SK-N-SH treated with all-trans-retinoic acid at 6 μM for 48 hours (cell line): ENCODE measurements at regions not wholly inside any gene's neighbourhood (a gene's known extent, or its start where the extent isn't known, plus 50 kb on each side); places are given as distances from the start of the nearest gene placed in this dataset.

Source experiments
- OSR1 ChIP-seq: fragments of 250-450 bp; sonication (Bioruptor Pico); IDR thresholded peaks from 2 replicates; pipeline ENCODE4 v1.8.0; 2022; ENCODE audit warnings: moderate library complexity, mild to moderate bottlenecking, inconsistent platforms
- PATZ1 ChIP-seq: fragments of 250-450 bp; sonication (Bioruptor Pico); IDR thresholded peaks from 2 replicates; pipeline ENCODE4 v1.8.0; 2020; ENCODE audit warnings: mild to moderate bottlenecking, moderate library complexity, borderline replicate concordance

- TF ChIP-seq OSR1 (CRISPR knock-in tag) (no peak), PATZ1 (CRISPR knock-in tag) (no peak)
These were observed 102.9 kb upstream of the PGRMC2 start for GRCh38 chr4:128390475-128390996.
